Heart left ventricle (tissue), 16 donors: ENCODE measurements at regions not wholly inside any gene's neighbourhood (a gene's known extent, or its start where the extent isn't known, plus 50 kb on each side); places are given as distances from the start of the nearest gene placed in this dataset.
"Not testable (repeated sequence)": the region's sequence is repeated elsewhere in the genome, so short reads cannot be mapped to it uniquely, and the experiment has no call there.

Experiments
- ATAC-seq, 4 donors: fragments of 200-7000 bp; cut with Tn5 transposase; one replicate each; pipeline ENCODE4 v1.9.1; 2020 to 2022; ENCODE audit warnings: moderate library complexity in 4 of 4, mild to moderate bottlenecking in 3 of 4, moderate number of reproducible peaks in 1 of 4
- DNase-seq, 5 donors: peaks; one replicate each; pipeline ENCODE4 v3.0.0-alpha.2; 2020
- H3K27ac ChIP-seq, 12 donors: fragments of 200-600 bp; sonication (generic) in 4 of 12; one replicate each; pipeline versions ENCODE4 v1.5.0 to v1.8.0; 2016 to 2022; ENCODE audit warnings: mild to moderate bottlenecking in 2 of 12
- H3K27me3 ChIP-seq, 9 donors: fragments of 200-600 bp; sonication (generic) in 2 of 9; one replicate each; pipeline versions ENCODE4 v1.5.1 to v1.8.0; 2016 to 2022; ENCODE audit warnings: mild to moderate bottlenecking in 3 of 9
- H3K36me3 ChIP-seq, 9 donors: fragments of 200-600 bp; sonication (generic) in 2 of 9; one replicate each; pipeline versions ENCODE4 v1.5.0 to v1.8.0; 2018 to 2022; ENCODE audit warnings: mild to moderate bottlenecking in 2 of 9
- H3K4me1 ChIP-seq, 12 donors: fragments of 200-600 bp; sonication (generic) in 4 of 12; one replicate each; pipeline versions ENCODE4 v1.5.0 to v1.8.0; 2016 to 2022; ENCODE audit warnings: mild to moderate bottlenecking in 3 of 12
- H3K4me3 ChIP-seq, 12 donors: fragments of 200-600 bp; sonication (generic) in 4 of 12; one replicate each; pipeline versions ENCODE4 v1.5.0 to v1.8.0; 2017 to 2022; ENCODE audit warnings: mild to moderate bottlenecking in 9 of 12, moderate library complexity in 4 of 12
- H3K9me3 ChIP-seq, 12 donors: fragments of 200-600 bp; sonication (generic) in 4 of 12; one replicate each; pipeline versions ENCODE4 v1.5.0 to v1.8.0; 2016 to 2022; ENCODE audit warnings: mild to moderate bottlenecking in 1 of 12
- CTCF ChIP-seq, 12 donors: fragments of 200-600 bp; sonication (generic) in 4 of 12; IDR thresholded peaks; one replicate each; pipeline versions ENCODE4 v1.5.0 to v1.8.0; 2018 to 2022; ENCODE audit warnings: antibody characterized with exemption in 12 of 12, mild to moderate bottlenecking in 5 of 12
- POLR2A ChIP-seq, 2 donors: fragments of 450-650 bp; IDR thresholded peaks; one replicate each; pipeline ENCODE4 v1.6.1; 2017; ENCODE audit warnings: antibody characterized with exemption in 2 of 2, mild to moderate bottlenecking in 2 of 2, moderate library complexity in 2 of 2
- WGBS, 4 donors: extraction: QIAGEN DNeasy Blood & Tissue Kit in 2 of 4; methylation state at CpG; one replicate each; pipeline versions ENCODE4 v1.1.5 to v1.1.7; 2013 to 2018; 5-methylcytosine and 5-hydroxymethylcytosine counted together
- intact Hi-C, 10 donors: fragments of 100-400 bp; cut with DNase I; formaldehyde crosslinking; loops; one replicate each; pipeline versions ENCODE4 v1.11.1 to v1.14.2; 2022
- donor health status: ischemic (EF 13 %, LVEDD 7.1; RV severe dilation, severe dysfunction).
- donor health status: healthy with polysubstance abuse.
- donor health status: DM: no; HTN: yes; CAD: no.
- donor health status: DM: no; HTN: no; CAD: no.
- donor health status: ischemic (EF 25% LVEDD 6.9; RV normal size, moderate dysfunction).
- donor health status: ischemic (EF 25% LVEDD 5.7; RV mildly dilated, moderate dysfunction).
- donor health status: healthy.
- donor health status: DM: yes; HTN: yes; CAD: no.
- donor health status: ischemic (EF 35%, LVEDD 5.7; RV mildly dilated, moderate dysfunction).
- donor health status: nonischemic (EF 11% LVEDD 7.7; RV severe dilation, severe dysfunction).
- donor health status: DM: yes; HTN: yes; CAD: no.
- donor health status: PGD.
- donor health status: ischemic (EF 29% LVEDD 5.4; RV normal size, mild dysfunction).
- donor health status: nonischemic (EF 23%, LVEDD 6.1; RV moderate dilation, normal function).

DNA sequence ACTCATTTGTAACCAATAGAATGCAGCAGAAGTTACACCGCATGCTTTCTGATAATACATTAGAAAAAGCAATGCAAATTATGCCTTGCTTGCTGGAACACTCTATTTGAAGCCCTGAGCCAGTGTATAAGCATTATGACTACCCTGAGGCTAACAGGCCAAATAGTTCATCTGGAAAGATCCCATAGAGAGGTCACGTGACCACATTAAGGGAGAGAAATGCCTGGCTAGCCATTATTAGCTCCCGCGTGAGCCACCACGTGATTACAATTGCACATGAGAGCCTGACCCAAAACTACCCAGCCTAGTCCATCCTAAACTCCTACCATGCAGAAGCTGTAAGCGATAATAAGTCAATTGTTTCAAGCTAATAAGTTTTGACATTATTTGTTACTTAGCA lies 472.9 kb upstream of the GALNTL6 start:
- no peaks in the 10 kb centered on the region for H3K36me3 ChIP-seq
- ATAC-seq = no peak

GRCh38 chr4:171334549-171334948 lies 478.7 kb upstream of the GALNTL6 start:
- no peaks in the 10 kb centered on the region for H3K36me3 ChIP-seq
- ATAC-seq = no peak
- TF ChIP-seq POLR2A (IDR thresholded peaks at IDR 0.05) (no peak), CTCF (IDR thresholded peaks at IDR 0.05) (no peak)
- WGBS, 4 donors = 58 to 81% (median 71%) methylated on average over 4 of the region's 4 CpGs
- H3K27me3 ChIP-seq = no peaks in the 10 kb centered on the region
- DNase-seq = no peak
- H3K27ac ChIP-seq = no peak overlapping the region
- intact Hi-C loops = no loop called here
- H3K9me3 ChIP-seq = peaks cover 0 to 36% (median 0%) of the 10 kb centered on the region in 12 donors
- no peak overlapping the region for H3K4me3 ChIP-seq
- H3K4me1 ChIP-seq = no peaks in the 10 kb centered on the region

More for the DNA sequence above, 472.9 kb upstream of the GALNTL6 start:
- intact Hi-C loops = no loop called here
- Histone ChIP-seq H3K27ac (no peak overlapping the region), H3K27me3 (no peaks in the 10 kb centered on the region), H3K4me3 (no peak overlapping the region), H3K4me1 (no peaks in the 10 kb centered on the region), H3K9me3 (no peaks in the 10 kb centered on the region)
- whole genome bisulfite sequencing, 4 donors = 83 to 90% (median 86%) methylated on average over 6 of the region's 6 CpGs
- no peak for DNase-seq
- TF ChIP-seq POLR2A (IDR thresholded peaks at IDR 0.05) = no peak
- TF ChIP-seq CTCF (IDR thresholded peaks at IDR 0.05) = no peak

DNA sequence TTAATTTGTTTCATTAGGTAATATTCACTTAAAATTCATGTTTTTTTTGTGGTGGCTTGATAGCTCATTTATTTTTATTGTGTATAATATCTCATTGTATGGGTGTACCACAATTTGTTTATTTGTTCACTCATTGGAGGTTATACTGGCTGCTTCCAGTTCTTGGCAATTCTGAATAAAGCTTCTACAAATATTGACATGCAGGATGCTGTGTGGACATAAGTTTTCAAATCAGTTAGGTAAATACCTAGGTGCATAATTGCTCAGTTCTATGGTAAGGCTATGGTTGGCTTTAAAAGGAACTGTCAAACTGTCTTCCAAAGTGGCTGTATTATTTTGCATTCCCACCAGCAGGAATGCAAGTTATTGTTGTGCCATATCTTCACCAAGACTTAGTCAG lies 504.5 kb upstream of the GALNTL6 start:
- H3K27me3 ChIP-seq = no peaks in the 10 kb centered on the region
- no peak overlapping the region for H3K4me3 ChIP-seq
- ATAC-seq = no peak
- H3K4me1 ChIP-seq = no peaks in the 10 kb centered on the region
- no peak for DNase-seq
- no peak overlapping the region for H3K27ac ChIP-seq
- no peaks in the 10 kb centered on the region for H3K36me3 ChIP-seq
- peaks cover 0 to 6% (median 0%) of the 10 kb centered on the region in 12 donors for H3K9me3 ChIP-seq
- TF ChIP-seq CTCF (IDR thresholded peaks at IDR 0.05) (no peak), POLR2A (IDR thresholded peaks at IDR 0.05) (no peak)
- intact Hi-C loops = no loop called here

DNA sequence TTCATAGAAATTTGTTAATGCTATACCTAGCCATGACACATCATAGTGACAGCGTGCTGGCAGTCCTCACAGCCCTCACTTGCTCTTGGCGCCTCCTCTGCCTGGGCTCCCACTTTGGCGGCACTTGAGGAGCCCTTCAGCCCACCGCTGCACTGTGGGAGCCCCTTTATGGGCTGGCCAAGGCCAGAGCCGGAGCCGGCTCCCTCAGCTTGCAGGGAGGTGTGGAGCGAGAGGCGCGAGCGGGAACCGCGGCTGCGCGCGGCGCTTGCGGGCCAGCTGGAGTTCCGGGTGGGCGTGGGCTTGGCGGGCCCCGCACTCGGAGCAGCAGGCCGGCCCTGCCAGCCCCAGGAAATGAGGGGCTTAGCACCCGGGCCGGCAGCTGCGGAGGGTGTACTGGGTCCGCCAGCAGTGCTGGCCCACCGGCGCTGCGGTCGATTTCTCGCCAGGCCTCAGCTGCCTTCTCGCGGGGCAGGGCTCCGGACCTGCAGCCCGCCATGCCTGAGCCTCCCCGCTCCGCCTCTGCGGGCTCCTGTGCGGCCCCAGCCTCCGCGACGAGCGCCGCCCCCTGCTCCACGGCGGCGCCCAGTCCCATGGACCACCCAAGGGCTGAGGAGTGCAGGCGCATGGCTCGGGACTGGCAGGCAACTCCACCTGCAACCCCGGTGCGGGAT lies 515.0 kb upstream of the GALNTL6 start:
- H3K4me1 ChIP-seq, H3K36me3 ChIP-seq, ATAC-seq, DNase-seq, H3K4me3 ChIP-seq, intact Hi-C loops, H3K27ac ChIP-seq, H3K27me3 ChIP-seq: not testable (repeated sequence)
- 72 to 90% (median 83%) methylated on average over 31 to 52 of the region's 52 CpGs for WGBS, 4 donors
- H3K9me3 ChIP-seq = peaks cover 0 to 19% (median 4%) of the 10 kb centered on the region in 12 donors
